Uterus (tissue), 2 donors: ENCODE measurements at regions not wholly inside any gene's neighbourhood (a gene's known extent, or its start where the extent isn't known, plus 50 kb on each side); places are given as distances from the start of the nearest gene placed in this dataset.

Source experiments
- CTCF ChIP-seq, 4 experiments: fragments of 200-600 bp in 2 of 4; fragments of 450-650 bp in 2 of 4; sonication (generic) in 2 of 4; IDR thresholded peaks; one replicate each; pipeline ENCODE4 v1.5.1; 2016 to 2019; ENCODE audit warnings: antibody characterized with exemption in 4 of 4, mild to moderate bottlenecking in 2 of 4, moderate library complexity in 1 of 4
- POLR2A ChIP-seq, 2 donors: fragments of 450-650 bp; IDR thresholded peaks; one replicate each; pipeline ENCODE4 v1.6.1; 2016; ENCODE audit warnings: antibody characterized with exemption in 2 of 2, mild to moderate bottlenecking in 1 of 2, moderate library complexity in 1 of 2

GRCh38 chr13:70189981-70190380, 81.7 kb upstream of the KLHL1 start:
- no peak for TF ChIP-seq POLR2A (IDR thresholded peaks at IDR 0.05)
- TF ChIP-seq CTCF (IDR thresholded peaks at IDR 0.05): no peak
